ENCODE measurements at regions not wholly inside any gene's neighbourhood (a gene's known extent, or its start where the extent isn't known, plus 50 kb on each side); places are given as distances from the start of the nearest gene placed in this dataset.

- no peaks in the 10 kb centered on the region for H3K9me3 ChIP-seq (replicated peaks in 1 of 3)
- no peaks in the 10 kb centered on the region for H3K36me3 ChIP-seq (replicated peaks in 1 of 2)
- no peak overlapping the region for H3K27ac ChIP-seq
- H3K27me3 ChIP-seq: no peaks in the 10 kb centered on the region
- WGBS, 4 donors: 47 to 63% (median 55%) methylated on average over 1 of the region's 1 CpG
- DNase-seq: no peak
- H3K4me3 ChIP-seq: no peak overlapping the region
- TF ChIP-seq POLR2A (IDR thresholded peaks at IDR 0.05) (no peak), CTCF (IDR thresholded peaks at IDR 0.05) (no peak)
- intact Hi-C loops (cut with DNase I): no loop called here
- H3K4me1 ChIP-seq (replicated peaks in 1 of 2): no peaks in the 10 kb centered on the region
Measured at GRCh38 chr3:96059301-96059700, 755.1 kb upstream of the EPHA6 start.

GRCh38 chr3:96069065-96069464 lies 745.3 kb upstream of the EPHA6 start:
- intact Hi-C loops (cut with DNase I): no loop called here
- no peak overlapping the region for H3K27ac ChIP-seq
- no peak overlapping the region for H3K4me3 ChIP-seq
- no peaks in the 10 kb centered on the region for H3K36me3 ChIP-seq (replicated peaks in 1 of 2)
- no peaks in the 10 kb centered on the region for H3K9me3 ChIP-seq (replicated peaks in 1 of 3)
- no peaks in the 10 kb centered on the region for H3K27me3 ChIP-seq
- H3K4me1 ChIP-seq (replicated peaks in 1 of 2): no peaks in the 10 kb centered on the region
- WGBS, 4 donors: 75 to 90% (median 85%) methylated on average over 1 of the region's 1 CpG
- DNase-seq: no peak
- TF ChIP-seq POLR2A (IDR thresholded peaks at IDR 0.05): no peak
- no peak for TF ChIP-seq CTCF (IDR thresholded peaks at IDR 0.05)

- Histone ChIP-seq H3K4me3 (no peak overlapping the region), H3K36me3 (replicated peaks in 1 of 2) (no peaks in the 10 kb centered on the region), H3K9me3 (replicated peaks in 1 of 3) (no peaks in the 10 kb centered on the region), H3K27me3 (no peaks in the 10 kb centered on the region), H3K27ac (no peak overlapping the region), H3K4me1 (replicated peaks in 1 of 2) (no peaks in the 10 kb centered on the region)
- DNase-seq: no peak
- intact Hi-C loops (cut with DNase I): no loop called here
- no peak for TF ChIP-seq POLR2A (IDR thresholded peaks at IDR 0.05)
- TF ChIP-seq CTCF (IDR thresholded peaks at IDR 0.05): no peak
Measured at GRCh38 chr3:96070678-96071077, 743.7 kb upstream of the EPHA6 start.

GRCh38 chr3:96071097-96071496 lies 743.3 kb upstream of the EPHA6 start:
- H3K27ac ChIP-seq: no peak overlapping the region
- H3K36me3 ChIP-seq (replicated peaks in 1 of 2): no peaks in the 10 kb centered on the region
- H3K27me3 ChIP-seq: no peaks in the 10 kb centered on the region
- 55 to 70% (median 58%) methylated on average over 5 of the region's 5 CpGs for WGBS, 4 donors
- H3K9me3 ChIP-seq (replicated peaks in 1 of 3): no peaks in the 10 kb centered on the region
- no peak overlapping the region for H3K4me3 ChIP-seq
- no peaks in the 10 kb centered on the region for H3K4me1 ChIP-seq (replicated peaks in 1 of 2)
- TF ChIP-seq POLR2A (IDR thresholded peaks at IDR 0.05): no peak
- TF ChIP-seq CTCF (IDR thresholded peaks at IDR 0.05): no peak
- intact Hi-C loops (cut with DNase I): no loop called here
- no peak for DNase-seq
